HS-5 (cell line): ENCODE measurements at regions not wholly inside any gene's neighbourhood (a gene's known extent, or its start where the extent isn't known, plus 50 kb on each side); places are given as distances from the start of the nearest gene placed in this dataset.
A peak's percentile ranks its signal among the peaks of the same experiment; 100 is the strongest.
"Not testable (repeated sequence)": the region's sequence is repeated elsewhere in the genome, so short reads cannot be mapped to it uniquely, and the experiment has no call there.

ENCODE experiments used
- DNase-seq: peaks from one replicate; pipeline ENCODE4 v3.0.0-alpha.2; 2012; ENCODE audit warnings: low read depth

DNA sequence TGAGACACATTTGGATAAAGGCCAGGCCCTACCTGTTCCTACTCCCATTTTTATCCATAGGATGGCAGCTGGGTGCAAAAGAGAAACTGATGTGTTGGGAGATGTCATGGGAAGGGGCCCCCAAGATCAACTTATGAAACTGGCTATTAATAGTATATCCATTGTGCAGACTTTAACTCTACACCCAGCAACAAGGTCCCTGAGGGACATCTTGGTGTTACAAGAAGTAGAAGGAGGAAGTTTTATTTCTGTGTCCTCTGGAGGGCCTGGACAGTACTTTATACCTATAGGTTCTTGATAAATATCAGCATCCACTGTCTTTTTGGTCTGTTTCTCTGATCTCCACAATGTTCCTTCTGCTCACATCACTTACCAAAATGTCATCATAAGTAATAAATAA, 84.6 kb downstream of the BTG1 start:
- no peak for DNase-seq

DNA sequence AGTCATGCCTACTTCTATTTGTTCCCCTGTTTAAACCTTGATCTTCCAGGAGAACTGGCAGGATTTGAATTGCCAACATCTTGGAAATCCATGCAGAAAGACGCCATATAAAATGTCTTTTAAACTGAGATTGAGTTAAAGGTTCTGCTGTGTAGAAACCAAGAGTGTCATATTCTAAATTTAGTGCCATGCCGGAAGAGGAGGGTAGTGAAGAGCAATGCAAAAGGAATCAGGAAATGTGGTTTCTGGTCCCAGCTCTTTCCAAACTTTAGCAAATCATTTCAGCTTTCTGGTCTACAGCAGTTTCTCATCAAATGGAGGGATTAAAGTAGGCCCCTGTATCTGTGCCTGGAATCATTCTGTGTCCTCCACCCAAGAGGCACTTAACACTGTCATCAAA, 85.7 kb downstream of the BTG1 start:
- DNase-seq: peak; percentile 55

DNA sequence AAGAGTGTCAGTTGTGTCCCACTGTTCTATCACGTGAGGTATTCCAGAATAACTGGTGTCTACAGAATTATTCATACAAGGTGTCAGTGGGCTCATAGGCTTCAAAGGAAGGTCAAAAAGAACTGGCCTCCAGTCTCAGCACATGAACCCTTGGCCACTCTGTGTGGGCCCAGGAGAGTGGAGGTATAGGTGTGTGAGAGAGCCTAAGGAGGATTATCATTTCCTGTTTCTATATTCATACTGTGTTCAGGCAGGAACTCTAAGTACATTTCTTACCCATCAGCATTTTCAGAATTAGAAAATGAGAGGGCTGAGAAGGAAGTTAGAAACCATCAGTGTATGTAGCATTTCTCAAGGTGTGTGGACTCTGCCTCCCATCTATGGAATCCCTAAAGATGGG, 87.0 kb downstream of the BTG1 start:
- no peak for DNase-seq

DNA sequence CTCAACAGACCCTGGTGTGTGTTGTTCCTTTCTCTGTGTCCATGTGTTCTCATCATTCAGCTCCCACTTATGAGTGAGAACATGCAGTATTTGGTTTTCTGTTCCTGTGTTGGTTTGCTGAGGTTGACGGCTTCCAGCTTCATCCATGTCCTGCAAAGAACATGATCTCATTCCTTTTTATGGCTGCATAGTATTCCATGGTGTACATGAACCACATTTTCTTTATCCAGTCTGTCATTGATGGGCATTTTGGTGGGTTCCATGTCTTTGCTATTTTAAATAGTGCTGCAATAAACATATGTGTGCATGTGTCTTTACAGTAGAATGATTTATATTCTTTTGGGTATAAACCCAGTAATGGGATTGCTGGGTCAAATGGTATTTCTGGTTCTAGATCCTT, 88.9 kb downstream of the BTG1 start:
- DNase-seq: not testable (repeated sequence)

DNA sequence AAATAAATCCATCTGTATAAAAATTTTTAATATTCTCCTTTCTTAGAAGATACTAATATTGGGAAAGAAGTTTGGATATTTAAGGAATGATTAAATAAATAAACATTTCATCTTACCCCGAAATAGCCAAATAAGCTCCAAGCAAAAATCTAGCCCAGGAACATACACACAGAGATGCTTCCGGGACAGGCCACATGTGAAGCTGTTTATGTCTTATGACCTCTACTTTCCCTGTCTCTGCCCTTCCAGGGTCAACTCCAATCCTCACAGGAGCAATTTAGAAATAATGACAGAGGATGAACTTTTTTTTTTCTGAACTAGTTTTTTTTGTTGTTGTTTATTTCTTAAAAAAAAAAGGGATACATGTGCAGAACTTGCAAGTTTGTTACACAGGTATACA, 89.4 kb downstream of the BTG1 start:
- DNase-seq: no peak

DNA sequence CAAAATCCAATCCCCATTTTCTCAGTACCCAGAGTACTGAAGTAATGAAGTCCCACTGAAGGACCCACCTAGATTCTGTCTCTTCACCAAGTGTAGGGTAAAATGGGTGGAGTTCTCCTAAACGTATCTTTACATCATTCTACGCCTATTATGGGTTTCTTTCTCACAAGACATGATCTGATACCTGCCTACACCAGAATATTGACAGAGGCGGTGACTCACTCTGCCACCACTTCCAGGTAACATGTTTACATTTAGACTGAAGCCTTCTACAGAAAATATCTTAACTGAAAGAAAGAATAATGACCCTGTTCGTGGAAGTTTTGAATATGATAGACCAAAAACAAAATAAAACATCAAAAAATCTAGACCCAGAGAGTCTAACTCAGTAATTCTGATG, 89.8 kb downstream of the BTG1 start:
- DNase-seq: no peak

DNA sequence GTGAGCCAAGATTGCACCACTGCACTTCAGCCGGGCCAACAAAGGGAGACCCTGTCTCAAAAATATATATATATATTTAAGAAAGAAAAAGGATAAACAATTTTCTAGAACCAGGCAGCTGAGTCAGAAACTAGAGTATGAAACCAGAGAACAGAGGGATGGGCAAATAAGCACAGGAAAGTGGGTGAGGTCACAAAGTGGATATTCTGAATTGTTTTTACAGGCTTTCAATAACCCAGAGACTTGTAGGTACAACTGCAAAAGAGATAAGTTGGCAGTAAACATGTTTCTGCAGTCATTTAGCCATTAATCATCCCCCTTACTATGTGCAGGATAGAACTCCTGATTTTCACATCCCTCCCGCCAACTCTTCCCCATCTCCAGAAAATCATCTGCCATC, 94.2 kb downstream of the BTG1 start:
- no peak for DNase-seq

DNA sequence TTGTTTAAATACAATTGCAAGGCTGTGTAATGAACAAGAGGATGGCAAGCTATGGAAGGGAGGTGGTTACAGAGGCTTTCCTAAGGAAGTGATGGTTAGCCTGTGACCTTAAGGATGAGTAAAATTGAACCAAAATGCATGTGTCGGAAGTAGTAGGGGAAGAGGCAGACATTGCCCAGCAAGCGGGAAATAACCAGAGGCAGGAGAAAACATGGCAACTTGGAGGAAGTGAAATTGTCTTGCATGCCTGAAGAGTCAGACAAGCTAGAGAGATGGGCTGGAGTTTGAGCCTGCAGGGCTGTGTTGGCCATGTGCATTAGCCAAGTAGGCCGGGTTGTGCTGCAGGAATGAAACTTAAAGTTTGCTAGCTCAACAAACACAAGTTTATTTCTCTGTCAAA, 96.2 kb downstream of the BTG1 start:
- no peak for DNase-seq

DNA sequence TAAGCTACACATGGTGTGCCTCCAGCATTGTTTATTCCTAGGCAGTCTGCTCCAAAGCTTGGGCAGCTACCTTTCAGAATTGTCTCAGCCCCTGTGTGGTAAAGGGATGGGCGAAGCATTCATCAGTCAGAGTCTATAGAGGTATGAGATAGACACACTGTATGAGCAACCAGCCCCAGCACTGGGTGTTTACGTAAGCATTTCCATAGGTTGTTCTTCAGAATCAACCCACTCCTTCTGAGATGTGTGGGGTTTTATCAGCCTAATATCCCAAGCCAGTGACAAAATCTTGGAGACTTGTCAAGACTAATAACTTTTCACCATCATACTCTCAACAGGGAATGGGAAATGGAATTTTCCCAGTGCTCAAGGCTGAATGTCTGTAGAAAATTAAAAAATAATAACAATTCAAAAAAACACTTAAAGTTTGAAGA, 98.2 kb downstream of the BTG1 start:
- no peak for DNase-seq

DNA sequence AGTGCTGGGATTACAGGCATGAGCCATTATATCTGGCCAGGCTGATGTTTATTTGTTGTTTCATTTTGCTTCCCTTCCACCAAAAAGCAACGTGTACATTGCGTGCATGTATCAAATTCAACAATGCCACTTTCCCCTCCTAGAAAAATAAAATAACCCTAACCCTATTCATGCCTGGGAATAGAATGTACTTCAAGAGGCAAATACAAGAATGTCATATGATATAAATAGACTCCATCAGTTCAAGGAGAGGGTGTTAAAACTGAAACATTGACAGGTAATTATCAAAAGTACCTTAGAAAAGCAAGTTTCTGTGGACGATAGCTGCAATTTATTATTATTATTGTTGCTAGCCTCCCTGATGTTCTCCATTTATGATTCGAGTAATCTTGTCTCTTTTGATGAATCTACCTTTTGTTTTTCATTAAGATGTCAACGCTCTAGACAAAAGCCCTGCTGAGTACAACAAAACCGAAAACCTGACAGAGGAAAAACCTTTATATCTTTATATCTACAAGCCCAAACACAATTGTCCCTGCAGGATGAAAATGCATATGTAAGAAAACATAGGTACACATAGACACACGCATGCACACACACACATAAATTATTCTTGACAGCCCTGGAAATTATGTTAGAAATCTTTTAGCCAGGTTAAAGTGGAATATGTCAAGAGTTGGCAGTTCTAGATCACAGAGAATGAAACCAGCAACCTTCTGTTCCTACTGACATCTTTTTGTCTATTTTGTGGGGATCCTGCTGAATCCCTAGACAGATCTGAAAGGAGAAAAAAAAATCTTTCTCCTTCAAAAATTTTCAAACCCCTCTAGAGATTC, 98.9 kb downstream of the BTG1 start:
- no peak for DNase-seq

DNA sequence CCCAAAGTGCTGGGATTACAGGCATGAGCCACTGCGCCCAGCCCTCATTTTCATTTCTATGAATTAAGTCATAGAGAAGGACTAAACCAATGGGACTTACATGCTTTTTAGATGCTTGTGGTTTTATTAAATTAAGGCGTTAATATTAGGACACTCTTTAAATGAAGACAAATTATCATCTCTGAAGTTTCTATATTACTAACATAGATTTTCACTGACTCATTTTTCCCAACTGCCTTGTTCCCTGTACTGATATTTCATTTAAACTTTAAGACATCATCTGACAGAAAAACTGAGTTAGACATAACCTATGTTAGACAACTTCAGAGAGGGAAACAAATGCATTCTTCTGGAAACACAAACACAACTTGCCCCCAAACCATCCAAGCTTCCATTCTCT, 99.8 kb downstream of the BTG1 start:
- DNase-seq: no peak

DNA sequence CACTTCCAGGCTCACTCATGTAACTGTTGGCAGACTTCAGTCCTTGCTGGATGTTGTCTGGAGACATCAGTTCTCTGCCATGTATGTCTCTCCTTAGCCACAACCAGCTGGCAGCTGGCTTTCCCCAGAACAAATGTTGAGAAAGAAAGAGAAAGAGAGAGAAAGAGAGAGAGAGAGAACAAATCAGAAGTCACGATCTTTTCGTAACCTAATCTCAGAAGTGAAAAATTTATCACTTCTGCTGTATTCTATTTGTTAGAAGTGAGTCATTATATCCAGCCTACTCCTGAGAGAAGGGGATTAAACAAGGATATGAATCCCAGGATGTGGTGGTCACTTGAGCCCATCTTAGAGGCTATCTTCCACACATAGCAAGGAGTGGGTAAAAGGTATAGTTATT, 101.2 kb downstream of the BTG1 start:
- DNase-seq: no peak

DNA sequence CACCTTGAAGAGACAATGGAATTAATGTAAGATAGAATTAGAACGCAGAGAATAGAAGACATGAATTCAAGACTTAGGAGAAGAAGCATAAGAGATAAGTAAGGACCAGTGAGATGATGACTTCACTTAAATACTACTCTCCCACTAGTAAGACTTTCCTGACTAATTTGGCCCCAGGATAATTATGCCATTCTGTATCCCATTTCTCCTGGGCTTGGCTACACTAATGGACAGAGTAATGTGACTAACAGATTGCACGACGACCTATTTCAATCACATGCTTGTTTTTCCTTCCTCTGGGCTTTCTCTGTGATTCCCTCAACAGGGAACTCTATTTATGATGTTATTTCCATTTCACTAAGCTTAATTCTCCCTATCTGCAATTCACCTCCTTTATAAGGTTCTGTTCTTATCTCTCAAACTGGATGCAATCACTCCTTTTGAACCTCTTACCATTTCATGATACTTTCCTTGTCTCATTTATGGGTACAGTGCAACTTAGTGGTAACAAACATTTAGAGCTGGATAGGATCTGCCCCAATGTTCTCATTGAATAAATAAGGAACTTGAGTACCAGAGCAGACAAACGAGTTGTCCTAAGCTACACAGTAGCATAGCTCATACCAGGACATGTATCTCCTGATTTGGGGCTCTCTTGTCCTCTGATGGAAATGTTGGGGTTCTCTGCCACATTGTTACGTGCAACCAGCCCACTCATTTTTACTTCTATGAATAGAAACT, 102.7 kb downstream of the BTG1 start:
- no peak for DNase-seq

DNA sequence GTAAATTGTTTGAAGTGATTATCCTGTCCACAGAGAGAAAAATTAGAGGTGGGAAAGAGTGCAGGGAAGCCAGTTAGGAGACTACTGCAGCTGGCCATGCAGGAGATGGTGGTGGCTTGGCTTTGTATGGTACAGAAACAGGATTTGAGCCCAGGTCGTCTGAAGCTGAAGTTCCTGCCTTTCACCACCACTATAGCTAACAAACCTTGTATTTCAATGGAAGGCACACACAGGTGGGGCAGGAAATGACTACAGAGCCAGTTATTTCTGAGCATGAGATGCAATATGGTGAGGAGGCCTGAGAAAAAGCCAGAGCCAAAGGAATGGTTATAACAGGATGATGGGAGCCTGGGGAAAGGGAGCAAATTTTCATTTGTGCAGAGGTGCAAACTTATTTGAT, 103.9 kb downstream of the BTG1 start:
- no peak for DNase-seq

DNA sequence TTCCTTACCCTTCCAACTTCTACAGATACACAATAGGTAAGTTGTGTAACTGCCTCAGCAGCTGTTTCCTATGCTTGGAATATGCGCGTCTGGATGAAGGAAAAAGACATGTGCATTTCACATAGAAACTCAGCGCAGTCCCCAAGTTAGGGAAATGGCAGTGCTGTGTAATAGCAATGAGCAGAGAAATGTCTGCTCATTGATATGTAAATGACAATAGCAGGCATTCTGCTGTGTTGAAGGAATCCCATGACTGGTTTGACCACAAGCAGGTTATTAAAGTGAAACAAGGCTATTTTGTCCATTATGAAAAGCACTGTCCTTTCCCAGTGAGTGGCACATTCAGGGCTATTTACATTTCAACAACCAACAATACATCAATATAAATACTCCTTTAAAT, 106.6 kb downstream of the BTG1 start:
- DNase-seq: no peak

DNA sequence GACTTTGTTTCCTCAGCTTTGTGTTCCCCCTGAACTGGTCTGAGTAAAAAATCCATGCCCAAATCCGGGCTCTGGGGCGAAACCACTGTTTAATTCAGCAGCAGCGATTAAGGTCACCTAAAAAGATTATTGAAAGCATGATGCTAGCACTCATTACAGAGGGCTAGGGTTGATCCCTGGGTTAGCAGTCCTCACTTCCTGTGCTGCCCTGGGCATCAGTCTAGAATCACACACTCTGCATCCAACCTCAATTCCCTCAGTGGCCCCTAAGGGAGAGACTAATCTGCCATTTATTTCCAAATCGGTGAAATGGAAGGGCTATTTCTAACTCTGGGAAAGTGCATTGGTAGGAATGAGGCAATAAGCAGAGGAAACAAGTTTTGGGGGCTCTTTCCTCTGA, 107.2 kb downstream of the BTG1 start:
- no peak for DNase-seq

DNA sequence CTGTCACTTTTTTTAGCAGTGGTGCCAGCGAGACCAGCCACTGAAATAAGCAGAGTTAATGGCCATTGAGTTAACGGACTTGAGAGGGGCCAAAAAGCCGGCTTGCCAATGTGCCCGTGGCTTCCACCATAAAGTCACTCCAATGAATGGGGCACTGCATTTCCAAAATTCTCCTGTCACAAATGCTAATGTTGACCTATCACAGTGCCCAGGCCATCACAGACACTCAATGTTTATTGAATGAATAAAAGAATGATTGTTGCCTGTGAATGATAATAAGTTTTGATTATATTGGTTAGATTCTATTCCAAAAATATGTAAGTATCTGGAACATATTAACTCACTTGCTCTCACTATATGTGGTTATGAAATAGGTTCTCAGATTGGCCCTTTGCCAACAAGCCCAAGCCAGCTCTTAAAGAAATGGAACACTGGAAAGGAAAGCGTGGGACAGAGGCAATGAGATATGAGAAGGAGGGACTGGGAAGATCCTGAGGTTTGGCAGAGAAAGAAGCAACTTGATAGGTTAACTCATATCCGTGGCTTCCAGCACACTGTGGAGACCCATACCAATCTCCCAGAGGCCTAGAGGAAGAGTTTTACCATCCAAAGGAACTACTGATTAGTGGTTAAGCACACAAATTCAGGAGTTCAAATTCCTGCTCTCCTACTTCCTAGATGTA, 108.7 kb downstream of the BTG1 start:
- DNase-seq: no peak

DNA sequence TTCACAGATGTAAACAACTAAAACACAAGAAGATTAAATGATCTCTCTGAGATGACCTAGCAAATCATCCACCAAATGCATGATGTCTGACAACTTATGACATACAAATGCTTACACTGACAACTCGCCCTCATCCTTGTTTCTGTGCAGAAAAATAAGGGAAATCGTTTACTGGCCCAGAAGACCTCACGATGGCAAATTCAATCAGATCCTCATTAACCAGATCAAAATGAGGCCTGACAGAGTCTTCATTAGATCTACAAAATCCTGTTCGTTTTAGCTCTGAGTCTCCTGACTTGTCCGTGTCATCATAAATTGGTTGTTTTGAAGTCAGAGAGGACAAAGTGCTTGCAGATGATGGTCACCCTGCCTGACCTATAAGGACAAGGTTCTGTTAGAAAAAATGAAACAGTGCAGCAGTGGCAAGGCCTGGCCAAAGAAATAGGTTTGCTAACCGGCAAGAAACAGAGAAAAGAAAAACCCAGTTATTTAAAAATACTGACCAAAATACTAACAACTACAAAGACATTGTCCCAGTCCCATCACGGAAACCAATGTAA, 109.5 kb downstream of the BTG1 start:
- DNase-seq: no peak

DNA sequence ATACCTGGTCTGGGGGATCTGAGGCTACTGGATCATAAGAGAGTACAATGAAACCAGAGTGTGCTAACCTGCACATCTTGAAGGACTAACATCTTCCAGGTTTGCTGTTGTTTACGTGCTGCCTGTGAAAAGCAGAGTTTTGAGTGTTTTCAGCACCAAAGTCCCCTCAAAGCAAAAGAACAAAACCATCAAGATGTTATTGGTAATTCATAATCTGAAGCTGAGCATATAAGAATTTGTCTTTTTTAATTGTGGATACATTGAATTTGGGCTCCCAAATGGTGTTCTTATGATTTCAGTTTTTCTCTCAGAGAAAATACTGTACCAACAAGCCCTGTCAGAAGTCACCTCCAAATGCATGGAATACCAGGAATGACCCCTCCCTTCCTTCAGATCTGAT, 110.2 kb downstream of the BTG1 start:
- no peak for DNase-seq

DNA sequence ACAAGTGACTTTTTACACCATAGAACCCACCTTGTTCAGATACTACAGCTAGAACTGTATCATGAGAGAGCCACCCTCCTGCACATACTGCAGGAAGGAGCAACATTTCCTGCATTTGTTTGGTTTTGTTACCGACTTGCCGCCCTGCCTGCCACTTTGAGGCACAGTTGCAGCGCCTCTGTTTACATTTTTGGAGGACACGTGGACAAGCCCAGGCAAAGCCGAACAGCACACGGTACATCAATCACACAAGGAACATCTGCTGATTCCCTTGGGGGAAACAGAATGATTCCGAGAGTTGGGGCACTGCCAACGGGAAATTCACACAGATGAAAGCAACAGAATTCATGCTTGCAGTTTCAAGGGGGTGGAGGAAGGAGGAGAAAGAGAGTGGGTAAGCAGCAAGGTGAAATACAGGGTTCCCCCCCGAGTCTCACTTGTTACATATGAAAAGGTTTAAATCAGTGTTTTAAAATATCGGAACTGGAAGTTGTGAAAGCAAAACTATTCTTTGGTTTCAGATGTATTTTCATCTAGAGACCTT, 110.7 kb downstream of the BTG1 start:
- peak; percentile 61 for DNase-seq

DNA sequence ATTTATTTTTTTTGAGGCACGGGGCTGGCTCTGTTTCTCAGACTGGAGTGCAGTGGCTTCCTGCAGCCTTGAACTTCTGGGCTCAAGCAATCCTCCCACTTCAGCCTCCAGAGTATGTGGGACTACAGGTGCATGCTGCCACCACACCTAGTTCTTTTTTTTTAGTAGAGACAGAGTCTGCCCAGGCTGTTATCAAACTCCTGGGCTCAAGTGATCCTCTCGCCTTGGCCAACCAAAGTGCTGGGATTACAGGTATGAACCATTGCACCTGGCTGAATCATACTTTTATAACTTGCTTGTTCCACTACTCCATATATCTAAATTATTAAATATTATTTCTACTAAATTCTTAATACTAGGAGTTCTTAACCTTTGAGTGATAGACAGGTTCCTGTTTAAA, 111.6 kb downstream of the BTG1 start:
- no peak for DNase-seq

DNA sequence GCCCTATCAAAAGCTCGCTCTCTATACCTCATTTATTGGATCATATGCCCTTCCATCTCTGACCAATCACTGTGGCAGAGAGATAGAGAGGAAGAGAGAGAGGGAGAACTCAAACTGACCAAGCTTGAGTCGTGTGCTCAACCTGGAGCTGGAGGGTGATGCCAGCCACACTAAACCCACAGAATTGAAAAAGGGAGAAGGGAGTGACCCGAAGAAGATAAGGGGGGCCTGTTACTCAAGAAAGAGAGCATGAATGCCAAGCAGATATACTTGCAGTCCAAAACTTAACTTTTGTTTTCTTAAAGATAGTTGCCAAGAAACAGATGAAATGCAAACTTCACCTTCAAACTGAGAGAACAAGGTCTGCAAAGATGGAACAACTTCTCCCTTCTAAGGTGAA, 112.7 kb downstream of the BTG1 start:
- DNase-seq: no peak

DNA sequence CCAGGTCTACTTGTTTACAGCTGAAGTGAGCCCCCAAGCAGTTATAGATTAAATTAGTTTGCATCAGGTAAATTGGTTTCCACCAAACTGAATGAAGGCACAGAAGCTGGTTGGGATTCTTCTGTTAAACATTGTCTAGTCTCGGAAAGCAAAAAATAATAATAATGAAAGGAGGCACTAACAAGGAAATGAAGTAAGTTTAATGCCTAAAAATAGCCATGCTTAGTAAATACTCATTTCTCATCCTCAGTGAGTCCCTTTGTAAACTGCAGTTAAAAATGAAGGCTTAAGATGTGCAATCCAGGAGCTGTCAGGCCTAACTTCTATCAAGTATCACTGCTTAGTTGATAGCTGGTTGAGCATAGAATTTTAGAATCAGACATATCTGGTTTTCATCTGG, 113.5 kb downstream of the BTG1 start:
- no peak for DNase-seq
